CD4-positive, alpha-beta T cell treated with Interferon gamma for 1 hour (primary cell): ENCODE measurements at regions not wholly inside any gene's neighbourhood (a gene's known extent, or its start where the extent isn't known, plus 50 kb on each side); places are given as distances from the start of the nearest gene placed in this dataset.

ENCODE experiments used
- DNase-seq: peaks from one replicate; pipeline ENCODE4 v3.0.0-alpha.2; 2020

- no peak for DNase-seq
Measured at GRCh38 chr5:145499483-145499882, 335.7 kb downstream of the PRELID2 start.

DNA sequence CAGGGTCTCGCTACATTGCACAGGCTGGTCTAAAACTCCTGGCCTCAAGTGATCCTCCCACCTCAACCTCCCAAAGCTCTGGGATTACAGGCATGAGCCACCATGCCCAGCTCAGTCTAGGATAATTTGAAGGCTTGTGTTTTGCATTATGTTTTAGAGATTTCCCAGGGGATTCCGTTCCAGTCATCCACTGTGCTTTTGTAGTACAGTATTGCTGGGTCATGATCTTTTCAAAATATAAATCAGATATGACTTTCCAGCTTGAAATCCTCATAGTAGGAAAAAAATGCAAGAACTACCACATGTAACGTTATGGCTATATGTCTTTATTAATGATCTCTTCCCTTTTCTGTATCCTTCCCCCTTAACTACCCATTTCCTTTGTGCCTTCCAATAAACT, 338.1 kb downstream of the PRELID2 start:
- DNase-seq: no peak

DNA sequence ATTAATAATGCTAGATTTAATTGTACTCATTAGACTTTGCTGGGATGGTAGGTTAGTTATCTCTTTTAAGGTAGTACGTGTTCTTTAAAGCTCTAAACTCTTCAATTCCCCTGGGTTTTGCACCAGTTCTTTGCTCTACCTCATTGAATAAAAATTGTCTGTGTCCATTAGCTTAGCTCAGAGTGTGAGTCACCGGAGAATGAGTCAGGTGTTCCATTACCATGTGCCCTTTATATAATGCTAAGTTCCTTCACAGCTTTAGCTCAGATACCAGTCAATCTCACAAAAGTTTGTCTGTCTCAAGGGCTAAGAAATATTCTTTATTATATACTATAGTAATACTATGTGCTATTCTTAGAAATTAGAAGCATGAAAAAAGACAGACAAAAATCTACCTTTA, 339.4 kb downstream of the PRELID2 start:
- DNase-seq: no peak

DNA sequence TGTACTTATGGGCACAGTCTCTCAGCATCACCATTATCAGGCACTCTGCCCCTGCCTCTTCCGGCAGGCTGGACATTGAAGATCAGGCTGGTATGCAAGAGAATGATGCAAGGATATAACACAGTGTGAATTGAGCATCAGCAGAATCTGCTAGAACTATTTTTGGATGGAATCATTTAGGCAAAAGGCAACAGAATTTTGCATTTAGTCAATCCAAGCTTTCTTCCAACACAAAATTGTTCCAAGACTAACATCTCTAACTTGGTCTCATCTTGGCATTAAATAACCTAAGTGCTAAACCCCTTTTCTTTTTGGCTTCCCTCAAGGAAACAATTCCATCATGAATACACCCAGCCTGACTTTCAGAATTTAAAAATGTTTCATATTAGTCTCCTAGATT, 339.9 kb downstream of the PRELID2 start:
- no peak for DNase-seq

- DNase-seq: no peak
Measured at GRCh38 chr5:145493435-145493834, 341.7 kb downstream of the PRELID2 start.

GRCh38 chr5:145489516-145489915, 345.6 kb downstream of the PRELID2 start:
- DNase-seq: no peak

GRCh38 chr5:145484158-145484557, 351.0 kb downstream of the PRELID2 start:
- no peak for DNase-seq

- no peak for DNase-seq
Measured at GRCh38 chr5:145483212-145483611, 351.9 kb downstream of the PRELID2 start.

DNA sequence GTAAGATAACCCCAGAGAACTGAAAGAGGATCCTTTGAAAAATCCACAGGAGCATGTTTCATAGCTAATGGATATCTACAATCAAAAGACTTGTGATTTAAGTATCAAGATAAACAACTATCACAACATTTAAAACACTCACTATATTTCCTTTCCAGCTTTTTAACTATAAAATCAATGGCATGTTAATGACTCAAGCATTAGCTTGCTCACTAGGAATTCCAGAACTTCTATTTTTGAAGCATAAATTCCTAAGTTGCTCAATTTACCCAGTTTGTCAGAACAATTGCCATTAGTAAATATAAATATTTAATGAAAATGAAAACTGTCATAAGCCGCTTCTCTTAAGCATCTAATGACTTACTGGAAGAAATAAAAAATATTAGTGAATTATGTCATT, 355.3 kb downstream of the PRELID2 start:
- DNase-seq: no peak

- DNase-seq: no peak
Measured at GRCh38 chr5:145479271-145479670, 355.9 kb downstream of the PRELID2 start.

DNA sequence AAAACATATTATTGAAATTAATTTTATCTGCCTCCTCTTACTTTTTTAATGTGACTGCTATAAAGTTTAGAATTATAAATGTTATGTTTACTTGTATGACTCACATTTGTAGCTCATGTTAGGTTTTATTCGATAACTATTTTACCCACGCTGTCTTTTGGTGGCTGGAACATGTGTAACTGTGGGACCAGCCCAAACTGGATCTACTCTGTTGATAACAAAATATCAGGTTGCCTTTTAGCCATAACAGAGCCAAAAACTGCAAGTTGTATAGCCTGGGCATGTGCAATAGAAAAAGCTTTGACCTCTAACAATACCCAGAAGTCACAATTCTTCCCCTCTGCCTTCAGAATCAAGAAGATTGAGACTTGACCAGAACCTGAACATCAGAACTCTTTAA, 356.5 kb downstream of the PRELID2 start:
- DNase-seq: no peak

DNA sequence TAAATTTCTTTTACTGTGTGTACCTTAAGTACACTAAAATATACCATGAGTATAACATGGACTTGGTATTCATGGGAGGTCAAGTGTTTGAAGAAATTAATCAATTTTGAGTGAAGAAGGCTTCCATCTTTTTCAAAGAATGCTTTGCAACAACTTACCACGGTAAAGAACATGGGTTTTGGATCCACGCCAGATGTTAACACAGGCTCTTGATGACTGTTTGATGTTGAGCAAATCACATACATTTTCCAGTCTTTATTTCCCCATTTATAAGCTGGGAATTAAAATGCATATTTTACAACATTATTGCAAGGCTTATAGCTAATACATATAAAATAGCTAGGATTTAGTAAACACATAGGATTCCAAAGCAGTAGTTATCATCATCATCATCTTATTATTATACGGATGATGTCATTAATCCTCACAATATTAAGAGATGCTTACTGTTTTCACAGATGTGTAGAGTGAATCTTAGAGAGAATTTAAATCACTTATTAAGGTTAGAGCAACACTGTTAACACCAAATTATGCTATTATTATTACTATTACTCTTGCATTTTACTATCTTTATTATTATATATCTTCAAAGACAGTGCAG, 362.0 kb downstream of the PRELID2 start:
- DNase-seq: no peak

DNA sequence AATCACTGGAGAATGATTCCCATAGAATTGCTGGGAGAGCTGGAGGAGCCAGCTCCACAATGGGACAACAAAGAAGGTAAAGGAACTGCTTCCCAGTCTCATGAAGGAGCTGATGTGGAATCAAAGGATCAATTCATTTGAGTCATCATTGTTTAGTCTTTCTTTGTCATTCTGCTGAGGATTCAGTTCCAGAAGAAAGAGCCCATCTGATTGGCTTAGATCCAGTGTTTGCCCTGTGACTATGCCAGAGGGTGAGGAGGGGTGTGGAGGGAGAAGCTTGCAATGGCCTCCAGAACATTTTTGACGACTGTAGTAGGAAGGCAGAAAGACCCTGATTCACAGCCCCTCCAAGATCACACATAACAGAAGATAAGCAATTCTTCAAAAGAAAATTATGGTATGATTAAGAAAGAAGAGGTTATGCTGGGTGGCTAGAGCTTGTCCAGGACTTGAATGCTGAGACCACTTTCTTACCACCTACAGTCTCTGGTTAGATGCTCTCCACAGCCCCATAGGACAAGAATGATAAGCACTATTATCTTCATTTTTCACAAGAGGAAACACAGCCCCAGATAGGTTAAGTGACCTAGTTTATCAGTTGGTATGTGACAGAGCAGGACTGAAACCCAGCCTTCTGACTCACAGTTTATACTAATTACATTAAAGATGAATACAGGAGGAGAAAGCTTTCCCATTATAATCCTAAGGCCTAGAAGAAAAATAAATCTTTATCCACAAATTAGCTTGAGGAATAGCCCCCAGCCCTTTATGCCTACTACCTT, 363.1 kb downstream of the PRELID2 start:
- no peak for DNase-seq

DNA sequence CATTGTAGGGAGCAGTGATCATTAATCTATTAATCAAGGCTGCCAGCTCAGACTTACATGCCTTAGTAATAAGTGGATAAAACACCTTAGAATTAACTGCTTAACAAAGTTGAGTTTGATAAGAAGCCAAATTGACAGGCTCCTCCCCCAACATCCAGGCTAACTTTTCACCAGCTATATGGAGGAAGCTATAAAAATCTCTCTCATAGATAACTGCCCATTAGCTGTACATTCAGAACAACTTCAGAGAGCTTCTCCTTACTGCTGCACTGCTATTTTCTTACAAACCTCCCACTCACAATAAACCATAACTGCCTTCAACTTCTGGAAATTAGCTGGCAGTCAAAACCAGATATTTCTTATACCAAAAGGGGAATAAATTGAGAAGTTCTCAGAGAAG, 364.1 kb downstream of the PRELID2 start:
- DNase-seq: no peak

- DNase-seq: no peak
Measured at GRCh38 chr5:145470396-145470979, 364.7 kb downstream of the PRELID2 start.

- DNase-seq: no peak
Measured at GRCh38 chr5:145467446-145467845, 367.7 kb downstream of the PRELID2 start.

GRCh38 chr5:145466533-145466932, 368.6 kb downstream of the PRELID2 start:
- no peak for DNase-seq

GRCh38 chr5:145465474-145466263, 369.5 kb downstream of the PRELID2 start:
- DNase-seq: no peak

- no peak for DNase-seq
Measured at GRCh38 chr5:145464171-145464570, 371.0 kb downstream of the PRELID2 start.

DNA sequence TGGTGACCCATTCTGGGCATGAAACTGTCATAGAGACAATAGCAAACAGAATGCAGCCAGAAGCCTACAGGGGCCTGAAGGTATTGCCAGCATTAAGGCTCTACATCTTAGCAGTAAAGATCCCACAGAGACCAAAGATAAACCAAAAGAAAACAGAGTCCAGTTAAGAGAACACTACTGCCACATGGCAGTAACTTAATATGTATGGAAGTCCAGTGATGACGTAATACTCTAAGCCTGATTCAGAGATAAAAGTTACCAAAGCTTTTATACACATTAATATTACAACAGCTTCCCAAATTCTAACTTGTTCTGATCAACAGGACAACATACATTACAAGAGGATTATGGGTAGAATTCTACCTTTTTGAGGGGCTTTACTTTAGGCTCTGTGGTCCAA, 371.5 kb downstream of the PRELID2 start:
- DNase-seq: no peak

DNA sequence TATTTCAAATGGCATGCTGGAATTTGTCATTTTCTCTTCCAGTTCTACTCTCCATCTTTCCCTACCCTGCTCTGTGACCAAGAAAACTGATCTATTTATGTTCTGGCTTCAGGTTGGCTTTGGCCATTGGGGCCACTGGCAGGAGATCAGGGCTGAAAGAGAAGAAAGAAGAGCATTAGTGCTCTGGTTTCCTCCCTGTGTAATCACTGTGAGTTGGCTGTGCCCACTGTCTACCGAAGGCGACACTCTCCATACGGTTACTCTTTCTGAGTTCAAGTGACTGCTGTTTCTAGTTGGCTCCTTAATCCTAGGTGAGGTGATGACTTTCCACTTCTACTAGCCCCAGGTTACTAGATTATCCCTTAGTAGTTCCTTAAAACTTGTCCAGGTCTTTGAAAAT, 372.6 kb downstream of the PRELID2 start:
- DNase-seq: no peak

DNA sequence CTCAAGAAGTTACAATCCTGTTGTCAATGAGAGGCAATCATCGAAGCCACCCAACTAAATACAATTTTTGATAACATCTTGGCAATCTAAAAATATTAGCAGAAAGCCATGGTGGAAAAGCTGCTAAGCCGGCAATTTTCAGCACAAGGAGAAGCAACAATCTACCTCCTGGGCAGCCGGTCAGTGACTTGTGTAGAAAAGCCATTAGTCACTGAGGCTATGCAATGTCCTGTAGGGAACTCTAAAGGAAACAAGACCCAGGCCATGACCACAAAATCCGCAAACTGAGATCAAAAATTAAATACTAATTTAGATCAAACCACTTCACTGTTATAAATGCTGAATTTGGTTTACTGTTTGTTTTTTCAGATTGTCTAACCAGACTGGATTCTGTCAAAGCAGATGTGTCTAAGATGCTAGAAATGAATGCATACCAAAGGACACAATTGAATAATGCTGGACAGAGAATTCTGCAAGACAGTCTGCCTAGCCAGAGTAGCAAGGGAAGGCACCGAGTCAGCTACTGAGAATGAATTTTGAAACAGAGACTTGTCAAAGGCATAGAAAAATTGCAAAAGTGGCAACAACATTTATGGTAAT, 384.8 kb downstream of the PRELID2 start:
- DNase-seq: no peak

DNA sequence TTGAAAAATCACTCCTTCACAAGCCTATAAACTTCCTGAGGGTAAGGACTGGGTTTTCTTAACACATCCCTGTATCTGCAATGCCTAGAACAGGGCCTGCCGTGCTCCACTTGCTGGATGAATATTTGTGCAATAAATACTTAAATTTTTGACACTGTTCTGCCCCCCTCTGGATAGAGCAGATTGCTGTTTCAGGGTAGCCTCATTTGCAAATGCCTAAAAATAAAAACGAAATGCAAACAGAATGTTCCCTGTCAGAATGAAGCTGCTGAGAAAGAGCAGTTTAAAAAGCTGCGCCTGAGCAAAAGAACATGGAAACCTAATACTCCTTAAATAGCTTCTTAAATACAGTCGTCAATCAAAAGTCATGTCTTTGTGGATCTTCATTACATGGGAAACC, 385.3 kb downstream of the PRELID2 start:
- no peak for DNase-seq
